Sigmoid colon (tissue), 3 donors: ENCODE measurements at regions not wholly inside any gene's neighbourhood (a gene's known extent, or its start where the extent isn't known, plus 50 kb on each side); places are given as distances from the start of the nearest gene placed in this dataset.

Source experiments
- CTCF ChIP-seq, 4 experiments: fragments of 450-650 bp in 3 of 4; fragments of 200-600 bp in 1 of 4; IDR thresholded peaks; one replicate each; pipeline ENCODE4 v1.5.1; 2016 to 2019; ENCODE audit warnings: antibody characterized with exemption in 4 of 4, mild to moderate bottlenecking in 3 of 4, moderate library complexity in 2 of 4
- POLR2A ChIP-seq, 2 donors: fragments of 450-650 bp; IDR thresholded peaks; one replicate each; pipeline ENCODE4 v1.6.1; 2016; ENCODE audit warnings: antibody characterized with exemption in 2 of 2, mild to moderate bottlenecking in 2 of 2, moderate library complexity in 2 of 2

- TF ChIP-seq POLR2A (IDR thresholded peaks at IDR 0.05) (no peak), CTCF (IDR thresholded peaks at IDR 0.05) (no peak)
These were observed 77.7 kb upstream of the ADAMTS2 start for GRCh38 chr5:179422908-179423481.
